Ishikawa (cell line): ENCODE measurements at regions not wholly inside any gene's neighbourhood (a gene's known extent, or its start where the extent isn't known, plus 50 kb on each side); places are given as distances from the start of the nearest gene placed in this dataset.

Experiments used
- EGR1 ChIP-seq: IDR thresholded peaks from 2 replicates; pipeline ENCODE4 v1.6.1; 2012
- MAX ChIP-seq: IDR thresholded peaks from 2 replicates; pipeline ENCODE4 v1.6.1; 2012

GRCh38 chr22:22129387-22129786 is 115.2 kb upstream of the VPREB1 start:
- no peak for TF ChIP-seq EGR1
- no peak for TF ChIP-seq MAX
